ENCODE measurements at regions not wholly inside any gene's neighbourhood (a gene's known extent, or its start where the extent isn't known, plus 50 kb on each side); places are given as distances from the start of the nearest gene placed in this dataset.

DNA sequence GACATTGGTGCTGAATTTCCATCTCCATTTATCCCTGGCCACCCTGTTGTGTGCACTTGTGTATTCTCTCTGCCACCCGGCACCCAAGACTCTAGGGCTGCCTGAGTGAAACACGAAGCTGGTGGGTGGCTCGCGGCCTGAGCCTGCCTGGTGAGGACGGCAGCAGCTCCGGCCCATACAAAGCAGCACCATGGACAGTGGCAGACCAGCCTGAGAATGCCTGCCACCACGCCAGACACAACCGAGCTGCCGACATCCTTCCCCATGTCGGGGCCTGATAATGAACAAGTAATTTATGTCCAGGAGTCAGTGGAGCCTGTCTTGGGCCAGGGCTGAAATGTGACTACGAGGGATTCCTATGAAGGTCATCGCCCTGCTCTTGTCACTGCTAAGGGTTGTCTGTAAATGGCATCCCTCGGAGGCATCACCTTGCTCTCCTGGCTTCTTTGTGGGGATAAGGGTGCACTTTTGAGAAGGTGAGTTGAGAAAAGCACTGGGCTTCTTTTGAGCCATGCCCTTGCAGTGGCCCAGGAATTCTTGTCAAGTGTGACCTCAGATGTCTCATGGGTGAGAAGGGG lies 175.7 kb downstream of the MELK start (continued):
- TF ChIP-seq, protein P1, sequence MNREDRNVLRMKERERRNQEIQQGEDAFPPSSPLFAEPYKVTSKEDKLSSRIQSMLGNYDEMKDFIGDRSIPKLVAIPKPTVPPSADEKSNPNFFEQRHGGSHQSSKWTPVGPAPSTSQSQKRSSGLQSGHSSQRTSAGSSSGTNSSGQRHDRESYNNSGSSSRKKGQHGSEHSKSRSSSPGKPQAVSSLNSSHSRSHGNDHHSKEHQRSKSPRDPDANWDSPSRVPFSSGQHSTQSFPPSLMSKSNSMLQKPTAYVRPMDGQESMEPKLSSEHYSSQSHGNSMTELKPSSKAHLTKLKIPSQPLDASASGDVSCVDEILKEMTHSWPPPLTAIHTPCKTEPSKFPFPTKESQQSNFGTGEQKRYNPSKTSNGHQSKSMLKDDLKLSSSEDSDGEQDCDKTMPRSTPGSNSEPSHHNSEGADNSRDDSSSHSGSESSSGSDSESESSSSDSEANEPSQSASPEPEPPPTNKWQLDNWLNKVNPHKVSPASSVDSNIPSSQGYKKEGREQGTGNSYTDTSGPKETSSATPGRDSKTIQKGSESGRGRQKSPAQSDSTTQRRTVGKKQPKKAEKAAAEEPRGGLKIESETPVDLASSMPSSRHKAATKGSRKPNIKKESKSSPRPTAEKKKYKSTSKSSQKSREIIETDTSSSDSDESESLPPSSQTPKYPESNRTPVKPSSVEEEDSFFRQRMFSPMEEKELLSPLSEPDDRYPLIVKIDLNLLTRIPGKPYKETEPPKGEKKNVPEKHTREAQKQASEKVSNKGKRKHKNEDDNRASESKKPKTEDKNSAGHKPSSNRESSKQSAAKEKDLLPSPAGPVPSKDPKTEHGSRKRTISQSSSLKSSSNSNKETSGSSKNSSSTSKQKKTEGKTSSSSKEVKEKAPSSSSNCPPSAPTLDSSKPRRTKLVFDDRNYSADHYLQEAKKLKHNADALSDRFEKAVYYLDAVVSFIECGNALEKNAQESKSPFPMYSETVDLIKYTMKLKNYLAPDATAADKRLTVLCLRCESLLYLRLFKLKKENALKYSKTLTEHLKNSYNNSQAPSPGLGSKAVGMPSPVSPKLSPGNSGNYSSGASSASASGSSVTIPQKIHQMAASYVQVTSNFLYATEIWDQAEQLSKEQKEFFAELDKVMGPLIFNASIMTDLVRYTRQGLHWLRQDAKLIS (CRISPR knock-in tag; IDR thresholded peaks at IDR 0.05) = no peak
- TF ChIP-seq, protein P2, sequence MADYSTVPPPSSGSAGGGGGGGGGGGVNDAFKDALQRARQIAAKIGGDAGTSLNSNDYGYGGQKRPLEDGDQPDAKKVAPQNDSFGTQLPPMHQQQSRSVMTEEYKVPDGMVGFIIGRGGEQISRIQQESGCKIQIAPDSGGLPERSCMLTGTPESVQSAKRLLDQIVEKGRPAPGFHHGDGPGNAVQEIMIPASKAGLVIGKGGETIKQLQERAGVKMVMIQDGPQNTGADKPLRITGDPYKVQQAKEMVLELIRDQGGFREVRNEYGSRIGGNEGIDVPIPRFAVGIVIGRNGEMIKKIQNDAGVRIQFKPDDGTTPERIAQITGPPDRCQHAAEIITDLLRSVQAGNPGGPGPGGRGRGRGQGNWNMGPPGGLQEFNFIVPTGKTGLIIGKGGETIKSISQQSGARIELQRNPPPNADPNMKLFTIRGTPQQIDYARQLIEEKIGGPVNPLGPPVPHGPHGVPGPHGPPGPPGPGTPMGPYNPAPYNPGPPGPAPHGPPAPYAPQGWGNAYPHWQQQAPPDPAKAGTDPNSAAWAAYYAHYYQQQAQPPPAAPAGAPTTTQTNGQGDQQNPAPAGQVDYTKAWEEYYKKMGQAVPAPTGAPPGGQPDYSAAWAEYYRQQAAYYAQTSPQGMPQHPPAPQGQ (CRISPR knock-in tag; IDR thresholded peaks at IDR 0.05; ENCODE audit: borderline replicate concordance) = no peak
- TF ChIP-seq, protein P3, sequence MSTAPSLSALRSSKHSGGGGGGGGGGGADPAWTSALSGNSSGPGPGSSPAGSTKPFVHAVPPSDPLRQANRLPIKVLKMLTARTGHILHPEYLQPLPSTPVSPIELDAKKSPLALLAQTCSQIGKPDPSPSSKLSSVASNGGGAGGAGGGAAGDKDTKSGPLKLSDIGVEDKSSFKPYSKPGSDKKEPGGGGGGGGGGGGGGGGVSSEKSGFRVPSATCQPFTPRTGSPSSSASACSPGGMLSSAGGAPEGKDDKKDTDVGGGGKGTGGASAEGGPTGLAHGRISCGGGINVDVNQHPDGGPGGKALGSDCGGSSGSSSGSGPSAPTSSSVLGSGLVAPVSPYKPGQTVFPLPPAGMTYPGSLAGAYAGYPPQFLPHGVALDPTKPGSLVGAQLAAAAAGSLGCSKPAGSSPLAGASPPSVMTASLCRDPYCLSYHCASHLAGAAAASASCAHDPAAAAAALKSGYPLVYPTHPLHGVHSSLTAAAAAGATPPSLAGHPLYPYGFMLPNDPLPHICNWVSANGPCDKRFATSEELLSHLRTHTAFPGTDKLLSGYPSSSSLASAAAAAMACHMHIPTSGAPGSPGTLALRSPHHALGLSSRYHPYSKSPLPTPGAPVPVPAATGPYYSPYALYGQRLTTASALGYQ (CRISPR knock-in tag; IDR thresholded peaks at IDR 0.05) = no peak
- TF ChIP-seq TCF12 (IDR thresholded peaks at IDR 0.05) (no peak), TCF12 (CRISPR knock-in tag; IDR thresholded peaks at IDR 0.05) (no peak), SMARCE1 (IDR thresholded peaks at IDR 0.05; ENCODE audit: borderline replicate concordance) (no peak), ZNF547 (CRISPR knock-in tag; IDR thresholded peaks at IDR 0.05) (0 out of 2 replicates have a peak, but pooled peaks have one; percentile 45), ZNF124 (CRISPR knock-in tag; IDR thresholded peaks at IDR 0.05) (0 out of 2 replicates have a peak, but pooled peaks have one; percentile 69), RELA (CRISPR knock-in tag; IDR thresholded peaks at IDR 0.05) (no peak), TARDBP (CRISPR knock-in tag; IDR thresholded peaks at IDR 0.05) (no peak), HCFC1 (IDR thresholded peaks at IDR 0.05; ENCODE audit: low read depth, low read length) (no peak), GATAD1 (CRISPR knock-in tag; IDR thresholded peaks at IDR 0.05) (0 out of 2 replicates have a peak, but pooled peaks have one; percentile 36), ZNF431 (CRISPR knock-in tag; IDR thresholded peaks at IDR 0.05; ENCODE audit: borderline replicate concordance, low read depth) (no peak), ZNF24 (IDR thresholded peaks at IDR 0.05) (no peak), MEF2D (CRISPR knock-in tag; IDR thresholded peaks at IDR 0.05) (no peak)
- TF ChIP-seq, protein P4, sequence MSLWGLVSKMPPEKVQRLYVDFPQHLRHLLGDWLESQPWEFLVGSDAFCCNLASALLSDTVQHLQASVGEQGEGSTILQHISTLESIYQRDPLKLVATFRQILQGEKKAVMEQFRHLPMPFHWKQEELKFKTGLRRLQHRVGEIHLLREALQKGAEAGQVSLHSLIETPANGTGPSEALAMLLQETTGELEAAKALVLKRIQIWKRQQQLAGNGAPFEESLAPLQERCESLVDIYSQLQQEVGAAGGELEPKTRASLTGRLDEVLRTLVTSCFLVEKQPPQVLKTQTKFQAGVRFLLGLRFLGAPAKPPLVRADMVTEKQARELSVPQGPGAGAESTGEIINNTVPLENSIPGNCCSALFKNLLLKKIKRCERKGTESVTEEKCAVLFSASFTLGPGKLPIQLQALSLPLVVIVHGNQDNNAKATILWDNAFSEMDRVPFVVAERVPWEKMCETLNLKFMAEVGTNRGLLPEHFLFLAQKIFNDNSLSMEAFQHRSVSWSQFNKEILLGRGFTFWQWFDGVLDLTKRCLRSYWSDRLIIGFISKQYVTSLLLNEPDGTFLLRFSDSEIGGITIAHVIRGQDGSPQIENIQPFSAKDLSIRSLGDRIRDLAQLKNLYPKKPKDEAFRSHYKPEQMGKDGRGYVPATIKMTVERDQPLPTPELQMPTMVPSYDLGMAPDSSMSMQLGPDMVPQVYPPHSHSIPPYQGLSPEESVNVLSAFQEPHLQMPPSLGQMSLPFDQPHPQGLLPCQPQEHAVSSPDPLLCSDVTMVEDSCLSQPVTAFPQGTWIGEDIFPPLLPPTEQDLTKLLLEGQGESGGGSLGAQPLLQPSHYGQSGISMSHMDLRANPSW (CRISPR knock-in tag; IDR thresholded peaks at IDR 0.05; ENCODE audit: borderline replicate concordance) = no peak
- TF ChIP-seq, protein P5, sequence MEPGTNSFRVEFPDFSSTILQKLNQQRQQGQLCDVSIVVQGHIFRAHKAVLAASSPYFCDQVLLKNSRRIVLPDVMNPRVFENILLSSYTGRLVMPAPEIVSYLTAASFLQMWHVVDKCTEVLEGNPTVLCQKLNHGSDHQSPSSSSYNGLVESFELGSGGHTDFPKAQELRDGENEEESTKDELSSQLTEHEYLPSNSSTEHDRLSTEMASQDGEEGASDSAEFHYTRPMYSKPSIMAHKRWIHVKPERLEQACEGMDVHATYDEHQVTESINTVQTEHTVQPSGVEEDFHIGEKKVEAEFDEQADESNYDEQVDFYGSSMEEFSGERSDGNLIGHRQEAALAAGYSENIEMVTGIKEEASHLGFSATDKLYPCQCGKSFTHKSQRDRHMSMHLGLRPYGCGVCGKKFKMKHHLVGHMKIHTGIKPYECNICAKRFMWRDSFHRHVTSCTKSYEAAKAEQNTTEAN (CRISPR knock-in tag; conservative IDR thresholded peaks at IDR 0.05) = peak; percentile 72; the same call in 1 of the 2 replicates
- TF ChIP-seq, protein P6, sequence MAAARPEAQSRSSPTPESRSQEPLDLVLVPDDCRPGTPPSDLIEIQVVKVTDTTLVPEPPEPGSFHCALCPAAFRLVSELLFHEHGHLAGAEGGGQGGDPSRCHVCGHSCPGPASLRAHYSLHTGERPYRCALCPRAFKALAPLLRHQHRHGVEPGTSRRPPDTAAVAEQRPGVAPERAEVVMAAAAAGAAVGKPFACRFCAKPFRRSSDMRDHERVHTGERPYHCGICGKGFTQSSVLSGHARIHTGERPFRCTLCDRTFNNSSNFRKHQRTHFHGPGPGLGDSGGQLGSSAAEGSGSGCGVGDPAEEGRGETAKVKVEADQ (CRISPR knock-in tag; IDR thresholded peaks at IDR 0.05; ENCODE audit: borderline replicate concordance) = no peak
